Karpas-422 (cell line): ENCODE measurements at regions not wholly inside any gene's neighbourhood (a gene's known extent, or its start where the extent isn't known, plus 50 kb on each side); places are given as distances from the start of the nearest gene placed in this dataset.

ENCODE experiments used
- DNase-seq: peaks from one replicate; pipeline ENCODE4 v3.0.0-alpha.2; 2015
- H2AFZ ChIP-seq: fragments of 200-600 bp; sonication (generic); 2 replicates; pipeline ENCODE4 v1.6.1; 2014; ENCODE audit warnings: antibody characterized with exemption, low read length, mixed read lengths
- H3K27ac ChIP-seq: fragments of 200-600 bp; sonication (generic); 2 replicates; pipeline ENCODE4 v1.5.1; 2014; ENCODE audit warnings: mild to moderate bottlenecking, low read length, moderate library complexity
- H3K27me3 ChIP-seq: fragments of 200-600 bp; sonication (generic); 2 replicates; pipeline ENCODE4 v1.6.1; 2014; ENCODE audit warnings: low read length, mixed read lengths
- H3K36me3 ChIP-seq: fragments of 200-600 bp; sonication (generic); 2 replicates; pipeline ENCODE4 v1.6.1; 2014; ENCODE audit warnings: low read length, mixed read lengths; ENCODE audit not compliant: insufficient read depth
- H3K4me1 ChIP-seq: fragments of 200-600 bp; sonication (generic); 2 replicates; pipeline ENCODE4 v1.6.1; 2014; ENCODE audit warnings: mild to moderate bottlenecking, low read length, mixed read lengths
- H3K4me2 ChIP-seq: fragments of 200-600 bp; sonication (generic); 2 replicates; pipeline ENCODE4 v1.6.1; 2014; ENCODE audit warnings: low read length, low read depth, mild to moderate bottlenecking; ENCODE audit not compliant: poor library complexity, severe bottlenecking
- H3K4me3 ChIP-seq: fragments of 200-600 bp; sonication (generic); 2 replicates; pipeline ENCODE4 v1.5.1; 2014; ENCODE audit warnings: mild to moderate bottlenecking, antibody characterized with exemption, low read length, mixed read lengths
- H3K79me2 ChIP-seq: fragments of 200-600 bp; sonication (generic); 2 replicates; pipeline ENCODE4 v1.6.1; 2014; ENCODE audit warnings: mild to moderate bottlenecking, low read length, mixed read lengths
- H3K9ac ChIP-seq: fragments of 200-600 bp; sonication (generic); 2 replicates; pipeline ENCODE4 v1.6.0; 2014; ENCODE audit warnings: low read length
- H3K9me2 ChIP-seq: fragments of 200-600 bp; sonication (generic), shearing (Covaris generic); replicated peaks from 2 replicates; pipeline ENCODE4 v1.6.0; 2014; ENCODE audit warnings: mild to moderate bottlenecking, low read length, moderate library complexity; ENCODE audit not compliant: insufficient read depth
- H3K9me3 ChIP-seq: fragments of 300-700, 200-600 bp; sonication (generic); 2 replicates; pipeline ENCODE4 v1.6.1; 2014; ENCODE audit warnings: low read length, mixed read lengths
- H4K20me1 ChIP-seq: fragments of 200-600 bp; sonication (generic); 2 replicates; pipeline ENCODE4 v1.6.1; 2014; ENCODE audit warnings: mild to moderate bottlenecking, antibody characterized with exemption, low read length, low read depth; ENCODE audit not compliant: insufficient read depth

GRCh38 chr3:194038960-194039359 is 97.0 kb upstream of the HES1 start:
- Histone ChIP-seq H3K79me2 (no peaks in the 10 kb centered on the region), H3K9ac (no peak overlapping the region), H3K27ac (no peak overlapping the region), H3K27me3 (no peaks in the 10 kb centered on the region), H4K20me1 (no peaks in the 10 kb centered on the region), H3K9me2 (no peaks in the 10 kb centered on the region), H3K4me3 (no peak overlapping the region), H3K4me2 (no peak overlapping the region), H3K36me3 (no peaks in the 10 kb centered on the region), H3K9me3 (no peaks in the 10 kb centered on the region), H2AFZ (no peak overlapping the region), H3K4me1 (peaks cover 24% of the 10 kb centered on the region)
- DNase-seq = no peak

GRCh38 chr3:194040516-194041273 is 95.3 kb upstream of the HES1 start:
- no peaks in the 10 kb centered on the region for H3K36me3 ChIP-seq
- no peaks in the 10 kb centered on the region for H3K9me2 ChIP-seq
- H3K9ac ChIP-seq = no peak overlapping the region
- H3K27me3 ChIP-seq = no peaks in the 10 kb centered on the region
- no peak overlapping the region for H3K4me3 ChIP-seq
- H3K27ac ChIP-seq = no peak overlapping the region
- DNase-seq = no peak
- no peaks in the 10 kb centered on the region for H3K79me2 ChIP-seq
- no peak overlapping the region for H2AFZ ChIP-seq
- no peaks in the 10 kb centered on the region for H3K9me3 ChIP-seq
- H3K4me2 ChIP-seq = no peak overlapping the region
- H3K4me1 ChIP-seq = peaks cover 7% of the 10 kb centered on the region
- no peaks in the 10 kb centered on the region for H4K20me1 ChIP-seq

GRCh38 chr3:194042927-194043326 is 93.0 kb upstream of the HES1 start:
- Histone ChIP-seq H2AFZ (no peak overlapping the region), H3K4me1 (peaks cover 12% of the 10 kb centered on the region), H3K4me3 (no peak overlapping the region), H3K9ac (no peak overlapping the region), H3K4me2 (no peak overlapping the region), H4K20me1 (no peaks in the 10 kb centered on the region), H3K9me3 (no peaks in the 10 kb centered on the region), H3K27me3 (no peaks in the 10 kb centered on the region), H3K79me2 (no peaks in the 10 kb centered on the region), H3K27ac (no peak overlapping the region), H3K36me3 (no peaks in the 10 kb centered on the region), H3K9me2 (no peaks in the 10 kb centered on the region)
- no peak for DNase-seq

GRCh38 chr3:194043516-194043915 is 92.4 kb upstream of the HES1 start:
- no peaks in the 10 kb centered on the region for H3K9me3 ChIP-seq
- no peak overlapping the region for H3K9ac ChIP-seq
- H4K20me1 ChIP-seq = no peaks in the 10 kb centered on the region
- no peak for DNase-seq
- no peaks in the 10 kb centered on the region for H3K9me2 ChIP-seq
- no peak overlapping the region for H2AFZ ChIP-seq
- no peak overlapping the region for H3K4me2 ChIP-seq
- H3K27ac ChIP-seq = no peak overlapping the region
- H3K4me1 ChIP-seq = peaks cover 12% of the 10 kb centered on the region
- H3K4me3 ChIP-seq = no peak overlapping the region
- H3K79me2 ChIP-seq = no peaks in the 10 kb centered on the region
- no peaks in the 10 kb centered on the region for H3K27me3 ChIP-seq
- H3K36me3 ChIP-seq = no peaks in the 10 kb centered on the region

GRCh38 chr3:194045289-194045688 is 90.7 kb upstream of the HES1 start:
- Histone ChIP-seq H3K27me3 (peaks cover under 1% of the 10 kb centered on the region; the same call in 1 of the 2 replicates), H3K4me3 (no peak overlapping the region), H2AFZ (no peak overlapping the region), H3K9me2 (no peaks in the 10 kb centered on the region), H3K4me1 (peaks cover 12% of the 10 kb centered on the region), H3K9ac (no peak overlapping the region), H3K27ac (no peak overlapping the region), H3K36me3 (0 out of 2 replicates have a peak, but pooled peaks cover 1% of the 10 kb centered on the region), H3K79me2 (no peaks in the 10 kb centered on the region), H4K20me1 (no peaks in the 10 kb centered on the region), H3K9me3 (no peaks in the 10 kb centered on the region; the same call in 1 of the 2 replicates), H3K4me2 (no peak overlapping the region)
- DNase-seq = no peak

- H3K27me3 ChIP-seq = peaks cover 3% of the 10 kb centered on the region; the same call in 1 of the 2 replicates
- no peak overlapping the region for H3K4me3 ChIP-seq
- H3K9me2 ChIP-seq = no peaks in the 10 kb centered on the region
- no peak for DNase-seq
- 0 out of 2 replicates have a peak, but pooled peaks cover 5% of the 10 kb centered on the region for H3K36me3 ChIP-seq
- H4K20me1 ChIP-seq = no peaks in the 10 kb centered on the region
- no peak overlapping the region for H3K9ac ChIP-seq
- H3K27ac ChIP-seq = no peak overlapping the region
- H3K4me1 ChIP-seq = peaks cover 12% of the 10 kb centered on the region
- no peak overlapping the region for H3K4me2 ChIP-seq
- no peaks in the 10 kb centered on the region for H3K79me2 ChIP-seq
- H3K9me3 ChIP-seq = peaks cover 6% of the 10 kb centered on the region
- H2AFZ ChIP-seq = no peak overlapping the region
Measured at GRCh38 chr3:194045919-194046318, 90.0 kb upstream of the HES1 start.

GRCh38 chr3:194046531-194046930 is 89.4 kb upstream of the HES1 start:
- Histone ChIP-seq H3K9me2 (no peaks in the 10 kb centered on the region), H3K36me3 (0 out of 2 replicates have a peak, but pooled peaks cover 5% of the 10 kb centered on the region), H3K4me1 (peaks cover 12% of the 10 kb centered on the region), H3K9ac (no peak overlapping the region), H3K27ac (no peak overlapping the region), H3K9me3 (peaks cover 9% of the 10 kb centered on the region), H4K20me1 (no peaks in the 10 kb centered on the region), H3K79me2 (no peaks in the 10 kb centered on the region), H3K27me3 (peaks cover 9% of the 10 kb centered on the region; the same call in 1 of the 2 replicates), H3K4me3 (no peak overlapping the region), H3K4me2 (no peak overlapping the region), H2AFZ (no peak overlapping the region)
- DNase-seq = no peak

- Histone ChIP-seq H2AFZ (no peak overlapping the region), H3K4me1 (peaks cover 12% of the 10 kb centered on the region)
Measured at GRCh38 chr3:194046995-194047645, 88.8 kb upstream of the HES1 start.

More at GRCh38 chr3:194046995-194047645, 88.8 kb upstream of the HES1 start:
- Histone ChIP-seq H3K9me3 (peaks cover 9% of the 10 kb centered on the region), H3K4me2 (no peak overlapping the region), H4K20me1 (no peaks in the 10 kb centered on the region), H3K4me3 (no peak overlapping the region), H3K27me3 (peaks cover 9% of the 10 kb centered on the region; the same call in 1 of the 2 replicates), H3K9me2 (no peaks in the 10 kb centered on the region), H3K79me2 (no peaks in the 10 kb centered on the region), H3K27ac (no peak overlapping the region), H3K9ac (0 out of 2 replicates have a peak overlapping the region, but pooled peaks have one; percentile 3), H3K36me3 (0 out of 2 replicates have a peak, but pooled peaks cover 5% of the 10 kb centered on the region)
- DNase-seq = no peak
